Heart right ventricle (tissue), 16 donors: ENCODE measurements at regions not wholly inside any gene's neighbourhood (a gene's known extent, or its start where the extent isn't known, plus 50 kb on each side); places are given as distances from the start of the nearest gene placed in this dataset.

Source experiments
- ATAC-seq, 8 donors: fragments of 200-7000 bp; cut with Tn5 transposase; one replicate each; pipeline ENCODE4 v1.9.1; 2020; ENCODE audit warnings: mild to moderate bottlenecking in 8 of 8, moderate library complexity in 8 of 8, moderate number of reproducible peaks in 1 of 8
- DNase-seq, 2 donors: peaks; one replicate each; pipeline ENCODE4 v3.0.0-alpha.2; 2020
- H3K27ac ChIP-seq, 10 donors: fragments of 200-600 bp; sonication (generic) in 2 of 10; one replicate each; pipeline versions ENCODE4 v1.5.0 to v1.8.0; 2020 to 2022; ENCODE audit warnings: mild to moderate bottlenecking in 3 of 10
- H3K27me3 ChIP-seq, 7 donors: fragments of 200-600 bp; one replicate each; pipeline ENCODE4 v1.8.0; 2021 to 2022; ENCODE audit warnings: mild to moderate bottlenecking in 2 of 7
- H3K36me3 ChIP-seq, 9 donors: fragments of 200-600 bp; sonication (generic) in 1 of 9; one replicate each; pipeline versions ENCODE4 v1.5.0 to v1.8.0; 2020 to 2022; ENCODE audit warnings: mild to moderate bottlenecking in 2 of 9
- H3K4me1 ChIP-seq, 9 donors: fragments of 200-600 bp; sonication (generic) in 1 of 9; one replicate each; pipeline versions ENCODE4 v1.5.0 to v1.8.0; 2020 to 2022; ENCODE audit warnings: mild to moderate bottlenecking in 4 of 9
- H3K4me3 ChIP-seq, 10 donors: fragments of 200-600 bp; sonication (generic) in 2 of 10; one replicate each; pipeline versions ENCODE4 v1.5.0 to v1.8.0; 2020 to 2022; ENCODE audit warnings: mild to moderate bottlenecking in 7 of 10, moderate library complexity in 2 of 10
- H3K9me3 ChIP-seq, 11 donors: fragments of 200-600 bp in 10 of 11; sonication (generic) in 2 of 11; one replicate each; pipeline versions ENCODE4 v1.5.0 to v1.8.0; 2013 to 2022; ENCODE audit warnings: mild to moderate bottlenecking in 2 of 11, control low read depth in 1 of 11, moderate library complexity in 1 of 11
- CTCF ChIP-seq, 9 donors: fragments of 200-600 bp; sonication (generic) in 2 of 9; IDR thresholded peaks; one replicate each; pipeline versions ENCODE4 v1.5.0 to v1.8.0; 2021 to 2022; ENCODE audit warnings: antibody characterized with exemption in 9 of 9, mild to moderate bottlenecking in 5 of 9, moderate library complexity in 1 of 9
- WGBS, 2 donors: extraction: QIAGEN DNeasy Blood & Tissue Kit; methylation state at CpG; one replicate each; pipeline ENCODE4 v1.1.7; 2013; ENCODE audit warnings: inconsistent platforms in 1 of 2; 5-methylcytosine and 5-hydroxymethylcytosine counted together
- intact Hi-C, 10 donors: fragments of 100-400 bp; cut with DNase I; formaldehyde crosslinking; loops; one replicate each; pipeline versions ENCODE4 v1.11.1 to v1.14.2; 2022
- donor health status: Arrhythmogenic right ventricular cardiomyopathy.
- donor health status: ischemic (EF 13 %, LVEDD 7.1; RV severe dilation, severe dysfunction).
- donor health status: healthy with polysubstance abuse.
- donor health status: DM: no; HTN: yes; CAD: no.
- donor health status: DM: no; HTN: no; CAD: no.
- donor health status: ischemic (EF 25% LVEDD 6.9; RV normal size, moderate dysfunction).
- donor health status: ischemic (EF 25% LVEDD 5.7; RV mildly dilated, moderate dysfunction).
- donor health status: healthy.
- donor health status: DM: yes; HTN: yes; CAD: no.
- donor health status: Ischemic cardiomyopathy.
- donor health status: ischemic (EF 35%, LVEDD 5.7; RV mildly dilated, moderate dysfunction).
- donor health status: nonischemic (EF 11% LVEDD 7.7; RV severe dilation, severe dysfunction).
- donor health status: DM: yes; HTN: yes; CAD: no.
- donor health status: PGD.
- donor health status: ischemic (EF 29% LVEDD 5.4; RV normal size, mild dysfunction).
- donor health status: nonischemic (EF 23%, LVEDD 6.1; RV moderate dilation, normal function).

DNA sequence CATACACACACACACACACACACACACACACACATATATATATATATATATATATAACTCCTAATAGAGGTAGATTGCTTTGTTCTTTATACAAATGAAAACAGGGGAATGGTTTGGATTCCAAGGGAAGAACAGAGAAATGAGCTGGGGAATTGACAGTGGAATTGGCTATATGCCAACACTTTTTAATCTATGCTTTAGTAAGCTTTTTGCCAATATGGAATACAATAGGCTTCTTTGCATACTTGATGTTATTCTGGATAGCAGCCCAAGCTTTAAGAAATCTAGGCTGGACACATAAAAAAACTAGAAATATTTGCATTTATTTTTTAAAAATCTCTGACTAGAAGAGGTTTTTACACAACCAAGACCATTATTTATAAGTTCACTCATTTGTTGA lies 334.2 kb upstream of the MDFIC2 start:
- H3K36me3 ChIP-seq = no peaks in the 10 kb centered on the region
- H3K9me3 ChIP-seq = no peaks in the 10 kb centered on the region
- DNase-seq = no peak
- intact Hi-C loops = no loop called here
- no peak overlapping the region for H3K27ac ChIP-seq
- TF ChIP-seq CTCF (IDR thresholded peaks at IDR 0.05) = no peak
- H3K4me1 ChIP-seq = peaks cover 0 to 6% (median 0%) of the 10 kb centered on the region in 9 donors
- H3K27me3 ChIP-seq = peaks cover 0 to 3% (median 0%) of the 10 kb centered on the region in 7 donors
- no peak overlapping the region for H3K4me3 ChIP-seq
- no peak for ATAC-seq

- peaks cover 0 to 7% (median 0%) of the 10 kb centered on the region in 11 donors for H3K9me3 ChIP-seq
- H3K36me3 ChIP-seq = no peaks in the 10 kb centered on the region
- H3K4me1 ChIP-seq = no peaks in the 10 kb centered on the region
- H3K27me3 ChIP-seq = peaks cover 0 to 3% (median 0%) of the 10 kb centered on the region in 7 donors
- DNase-seq (no peak), ATAC-seq (no peak)
- no peak for TF ChIP-seq CTCF (IDR thresholded peaks at IDR 0.05)
- H3K27ac ChIP-seq = no peak overlapping the region
- intact Hi-C loops = no loop called here
- no peak overlapping the region for H3K4me3 ChIP-seq
Measured at GRCh38 chr3:70640481-70640880, 328.0 kb upstream of the MDFIC2 start.

DNA sequence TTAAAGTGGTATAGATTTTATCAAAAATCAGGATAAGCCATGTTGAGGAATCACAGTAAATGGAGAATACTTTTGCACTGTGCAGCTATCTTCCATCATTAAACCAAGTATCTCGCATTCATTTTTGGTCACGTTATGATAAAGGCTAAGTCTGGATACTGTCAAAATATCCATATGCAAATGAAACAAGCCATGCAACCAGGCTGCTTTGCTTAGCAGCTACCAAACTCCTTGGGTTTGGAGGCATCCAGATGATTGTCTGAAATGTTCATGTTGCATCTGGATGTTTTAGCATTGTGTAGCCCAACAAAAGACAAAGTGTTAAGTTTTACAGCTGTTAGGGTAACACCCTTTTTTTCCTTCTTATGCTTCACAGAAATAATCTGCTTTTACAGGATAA lies 322.9 kb upstream of the MDFIC2 start:
- Histone ChIP-seq H3K4me3 (no peak overlapping the region), H3K36me3 (no peaks in the 10 kb centered on the region), H3K27ac (no peak overlapping the region), H3K27me3 (peaks cover 0 to 4% (median 0%) of the 10 kb centered on the region in 7 donors), H3K9me3 (peaks cover 0 to 7% (median 0%) of the 10 kb centered on the region in 11 donors), H3K4me1 (no peaks in the 10 kb centered on the region)
- TF ChIP-seq CTCF (IDR thresholded peaks at IDR 0.05) = no peak
- intact Hi-C loops = no loop called here
- ATAC-seq = no peak
- no peak for DNase-seq
- WGBS, 2 donors = 39 to 51% methylated on average over 2 of the region's 2 CpGs

- peaks cover 0 to 4% (median 0%) of the 10 kb centered on the region in 7 donors for H3K27me3 ChIP-seq
- H3K9me3 ChIP-seq = no peaks in the 10 kb centered on the region
- no peak for TF ChIP-seq CTCF (IDR thresholded peaks at IDR 0.05)
- no peaks in the 10 kb centered on the region for H3K36me3 ChIP-seq
- no peak for DNase-seq
- ATAC-seq = no peak
- 61 to 64% methylated on average over 4 of the region's 4 CpGs for WGBS, 2 donors
- no peak overlapping the region for H3K4me3 ChIP-seq
- intact Hi-C loops = no loop called here
- no peak overlapping the region for H3K27ac ChIP-seq
- H3K4me1 ChIP-seq = no peaks in the 10 kb centered on the region
Measured at GRCh38 chr3:70631716-70632307, 319.4 kb upstream of the MDFIC2 start.
